ENCODE measurements at regions not wholly inside any gene's neighbourhood (a gene's known extent, or its start where the extent isn't known, plus 50 kb on each side); places are given as distances from the start of the nearest gene placed in this dataset.
"Not testable (repeated sequence)": the region's sequence is repeated elsewhere in the genome, so short reads cannot be mapped to it uniquely, and the experiment has no call there.

DNA sequence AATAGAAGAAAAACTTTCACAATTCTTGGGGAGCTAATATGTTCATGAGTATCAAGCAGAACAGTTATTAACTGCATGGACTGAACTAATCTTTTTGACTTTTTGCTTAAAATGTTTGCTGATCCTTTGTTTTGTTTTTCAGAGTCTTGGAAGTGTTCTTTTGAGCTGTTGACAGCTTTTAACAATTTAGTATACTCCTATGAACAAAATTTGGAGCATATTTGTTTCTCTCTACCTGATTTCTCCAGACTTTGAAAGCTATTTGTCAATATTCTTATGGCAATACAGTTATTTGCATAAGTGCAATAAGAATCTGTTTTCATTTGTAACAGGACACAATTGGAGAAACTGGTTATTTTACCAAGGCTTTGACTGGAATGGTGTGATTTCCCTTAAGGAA is 192.0 kb upstream of the ETV3 start:
- TF ChIP-seq POLR2AphosphoS5 (IDR thresholded peaks at IDR 0.05; ENCODE audit: low read depth, low read length); ZNF274 (IDR thresholded peaks at IDR 0.05; ENCODE audit: low read depth, low read length); EGR1 (IDR thresholded peaks at IDR 0.05; ENCODE audit: low read depth); POLR2A (IDR thresholded peaks at IDR 0.05; ENCODE audit: borderline replicate concordance, extremely low read depth, insufficient read depth, insufficient read length); YY1 (IDR thresholded peaks at IDR 0.05; ENCODE audit: extremely low read depth, insufficient replicate concordance, low read depth, low read length); TCF7L2 (IDR thresholded peaks at IDR 0.05; ENCODE audit: borderline replicate concordance, extremely low read depth, insufficient read depth, insufficient read length); EZH2 (IDR thresholded peaks at IDR 0.05); SRF (IDR thresholded peaks at IDR 0.05; ENCODE audit: low read depth); EZH2phosphoT487 (IDR thresholded peaks at IDR 0.05; ENCODE audit: borderline replicate concordance): not testable (repeated sequence)
- TF ChIP-seq, protein P1, sequence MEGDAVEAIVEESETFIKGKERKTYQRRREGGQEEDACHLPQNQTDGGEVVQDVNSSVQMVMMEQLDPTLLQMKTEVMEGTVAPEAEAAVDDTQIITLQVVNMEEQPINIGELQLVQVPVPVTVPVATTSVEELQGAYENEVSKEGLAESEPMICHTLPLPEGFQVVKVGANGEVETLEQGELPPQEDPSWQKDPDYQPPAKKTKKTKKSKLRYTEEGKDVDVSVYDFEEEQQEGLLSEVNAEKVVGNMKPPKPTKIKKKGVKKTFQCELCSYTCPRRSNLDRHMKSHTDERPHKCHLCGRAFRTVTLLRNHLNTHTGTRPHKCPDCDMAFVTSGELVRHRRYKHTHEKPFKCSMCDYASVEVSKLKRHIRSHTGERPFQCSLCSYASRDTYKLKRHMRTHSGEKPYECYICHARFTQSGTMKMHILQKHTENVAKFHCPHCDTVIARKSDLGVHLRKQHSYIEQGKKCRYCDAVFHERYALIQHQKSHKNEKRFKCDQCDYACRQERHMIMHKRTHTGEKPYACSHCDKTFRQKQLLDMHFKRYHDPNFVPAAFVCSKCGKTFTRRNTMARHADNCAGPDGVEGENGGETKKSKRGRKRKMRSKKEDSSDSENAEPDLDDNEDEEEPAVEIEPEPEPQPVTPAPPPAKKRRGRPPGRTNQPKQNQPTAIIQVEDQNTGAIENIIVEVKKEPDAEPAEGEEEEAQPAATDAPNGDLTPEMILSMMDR (IDR thresholded peaks at IDR 0.05 in 2 of 3, conservative IDR thresholded peaks at IDR 0.05 in 1 of 3; ENCODE audit: borderline replicate concordance in 1 of 3, insufficient read depth in 1 of 3, low read depth in 2 of 3, low read length in 2 of 3): not testable (repeated sequence)
- TF ChIP-seq, protein P2, sequence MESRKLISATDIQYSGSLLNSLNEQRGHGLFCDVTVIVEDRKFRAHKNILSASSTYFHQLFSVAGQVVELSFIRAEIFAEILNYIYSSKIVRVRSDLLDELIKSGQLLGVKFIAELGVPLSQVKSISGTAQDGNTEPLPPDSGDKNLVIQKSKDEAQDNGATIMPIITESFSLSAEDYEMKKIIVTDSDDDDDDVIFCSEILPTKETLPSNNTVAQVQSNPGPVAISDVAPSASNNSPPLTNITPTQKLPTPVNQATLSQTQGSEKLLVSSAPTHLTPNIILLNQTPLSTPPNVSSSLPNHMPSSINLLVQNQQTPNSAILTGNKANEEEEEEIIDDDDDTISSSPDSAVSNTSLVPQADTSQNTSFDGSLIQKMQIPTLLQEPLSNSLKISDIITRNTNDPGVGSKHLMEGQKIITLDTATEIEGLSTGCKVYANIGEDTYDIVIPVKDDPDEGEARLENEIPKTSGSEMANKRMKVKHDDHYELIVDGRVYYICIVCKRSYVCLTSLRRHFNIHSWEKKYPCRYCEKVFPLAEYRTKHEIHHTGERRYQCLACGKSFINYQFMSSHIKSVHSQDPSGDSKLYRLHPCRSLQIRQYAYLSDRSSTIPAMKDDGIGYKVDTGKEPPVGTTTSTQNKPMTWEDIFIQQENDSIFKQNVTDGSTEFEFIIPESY (IDR thresholded peaks at IDR 0.05; ENCODE audit: extremely low read depth, insufficient replicate concordance, low read length): not testable (repeated sequence)
- TF ChIP-seq, protein P3, sequence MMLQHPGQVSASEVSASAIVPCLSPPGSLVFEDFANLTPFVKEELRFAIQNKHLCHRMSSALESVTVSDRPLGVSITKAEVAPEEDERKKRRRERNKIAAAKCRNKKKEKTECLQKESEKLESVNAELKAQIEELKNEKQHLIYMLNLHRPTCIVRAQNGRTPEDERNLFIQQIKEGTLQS (IDR thresholded peaks at IDR 0.05): not testable (repeated sequence)
- TF ChIP-seq, protein P4, sequence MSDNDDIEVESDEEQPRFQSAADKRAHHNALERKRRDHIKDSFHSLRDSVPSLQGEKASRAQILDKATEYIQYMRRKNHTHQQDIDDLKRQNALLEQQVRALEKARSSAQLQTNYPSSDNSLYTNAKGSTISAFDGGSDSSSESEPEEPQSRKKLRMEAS (IDR thresholded peaks at IDR 0.05): not testable (repeated sequence)
- TF ChIP-seq, protein P5, sequence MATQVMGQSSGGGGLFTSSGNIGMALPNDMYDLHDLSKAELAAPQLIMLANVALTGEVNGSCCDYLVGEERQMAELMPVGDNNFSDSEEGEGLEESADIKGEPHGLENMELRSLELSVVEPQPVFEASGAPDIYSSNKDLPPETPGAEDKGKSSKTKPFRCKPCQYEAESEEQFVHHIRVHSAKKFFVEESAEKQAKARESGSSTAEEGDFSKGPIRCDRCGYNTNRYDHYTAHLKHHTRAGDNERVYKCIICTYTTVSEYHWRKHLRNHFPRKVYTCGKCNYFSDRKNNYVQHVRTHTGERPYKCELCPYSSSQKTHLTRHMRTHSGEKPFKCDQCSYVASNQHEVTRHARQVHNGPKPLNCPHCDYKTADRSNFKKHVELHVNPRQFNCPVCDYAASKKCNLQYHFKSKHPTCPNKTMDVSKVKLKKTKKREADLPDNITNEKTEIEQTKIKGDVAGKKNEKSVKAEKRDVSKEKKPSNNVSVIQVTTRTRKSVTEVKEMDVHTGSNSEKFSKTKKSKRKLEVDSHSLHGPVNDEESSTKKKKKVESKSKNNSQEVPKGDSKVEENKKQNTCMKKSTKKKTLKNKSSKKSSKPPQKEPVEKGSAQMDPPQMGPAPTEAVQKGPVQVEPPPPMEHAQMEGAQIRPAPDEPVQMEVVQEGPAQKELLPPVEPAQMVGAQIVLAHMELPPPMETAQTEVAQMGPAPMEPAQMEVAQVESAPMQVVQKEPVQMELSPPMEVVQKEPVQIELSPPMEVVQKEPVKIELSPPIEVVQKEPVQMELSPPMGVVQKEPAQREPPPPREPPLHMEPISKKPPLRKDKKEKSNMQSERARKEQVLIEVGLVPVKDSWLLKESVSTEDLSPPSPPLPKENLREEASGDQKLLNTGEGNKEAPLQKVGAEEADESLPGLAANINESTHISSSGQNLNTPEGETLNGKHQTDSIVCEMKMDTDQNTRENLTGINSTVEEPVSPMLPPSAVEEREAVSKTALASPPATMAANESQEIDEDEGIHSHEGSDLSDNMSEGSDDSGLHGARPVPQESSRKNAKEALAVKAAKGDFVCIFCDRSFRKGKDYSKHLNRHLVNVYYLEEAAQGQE (IDR thresholded peaks at IDR 0.05; ENCODE audit: low read depth): not testable (repeated sequence)
